Mesenchymal stem cell (in vitro differentiated cells and primary cell): ENCODE measurements at regions not wholly inside any gene's neighbourhood (a gene's known extent, or its start where the extent isn't known, plus 50 kb on each side); places are given as distances from the start of the nearest gene placed in this dataset.

Experiments
- DNase-seq: peaks from one replicate; pipeline ENCODE4 v3.0.0-alpha.2; 2013
- H2AFZ ChIP-seq: one replicate; pipeline ENCODE4 v1.6.1; 2013; ENCODE audit warnings: low read depth, mild to moderate bottlenecking, control low read depth, inconsistent platforms, low read length, moderate library complexity
- H2AK5ac ChIP-seq: 2 replicates; pipeline ENCODE4 v1.6.1; 2013; ENCODE audit warnings: low read length, moderate library complexity, mild to moderate bottlenecking, inconsistent platforms; ENCODE audit not compliant: severe bottlenecking
- H2BK120ac ChIP-seq: one replicate; pipeline ENCODE4 v1.6.1; 2013; ENCODE audit warnings: low read depth, mild to moderate bottlenecking, inconsistent platforms, low read length, moderate library complexity
- H2BK12ac ChIP-seq, 2 experiments: one replicate each; pipeline ENCODE4 v1.6.1; 2013; ENCODE audit warnings: inconsistent platforms in 2 of 2, low read length in 2 of 2, mild to moderate bottlenecking in 2 of 2, moderate library complexity in 2 of 2, control low read depth in 1 of 2
- H2BK15ac ChIP-seq: one replicate; pipeline ENCODE4 v1.6.1; 2013; ENCODE audit warnings: mild to moderate bottlenecking, low read depth, inconsistent platforms; ENCODE audit not compliant: poor library complexity, severe bottlenecking
- H2BK5ac ChIP-seq: 2 replicates; pipeline ENCODE4 v1.6.1; 2013; ENCODE audit warnings: low read depth, mild to moderate bottlenecking, low read length, control low read depth, inconsistent platforms; ENCODE audit not compliant: poor library complexity, severe bottlenecking
- H3K14ac ChIP-seq, 2 experiments: one replicate each; pipeline ENCODE4 v1.6.1; 2013; ENCODE audit warnings: inconsistent platforms in 2 of 2, low read length in 2 of 2, control low read depth in 1 of 2, mild to moderate bottlenecking in 1 of 2, moderate library complexity in 1 of 2
- H3K18ac ChIP-seq, 2 experiments: one replicate each; pipeline ENCODE4 v1.6.1; 2013; ENCODE audit warnings: inconsistent platforms in 2 of 2, low read length in 2 of 2, control low read depth in 1 of 2, low read depth in 1 of 2, mild to moderate bottlenecking in 1 of 2
- H3K23ac ChIP-seq, 2 experiments: one replicate each; pipeline ENCODE4 v1.6.1; 2013; ENCODE audit warnings: inconsistent platforms in 2 of 2, low read length in 2 of 2, mild to moderate bottlenecking in 2 of 2, moderate library complexity in 2 of 2, control low read depth in 1 of 2
- H3K27ac ChIP-seq: 2 replicates; pipeline ENCODE4 v1.5.1; 2013; ENCODE audit warnings: mild to moderate bottlenecking, moderate library complexity, low read length, control low read depth, inconsistent platforms; ENCODE audit not compliant: poor library complexity, severe bottlenecking
- H3K27me3 ChIP-seq, 2 experiments: 2 replicates each; pipeline versions ENCODE4 v1.6.1 to v1.7.0; 2013; ENCODE audit warnings: low read length in 2 of 2, mild to moderate bottlenecking in 2 of 2, moderate library complexity in 2 of 2, control low read depth in 1 of 2, inconsistent platforms in 1 of 2; ENCODE audit not compliant: control insufficient read depth in 1 of 2, insufficient read depth in 1 of 2
- H3K36me3 ChIP-seq, 2 experiments: 2 replicates each; pipeline versions ENCODE4 v1.6.1 to v1.7.0; 2013; ENCODE audit warnings: low read length in 2 of 2, control low read depth in 1 of 2, inconsistent platforms in 1 of 2, low read depth in 1 of 2, mild to moderate bottlenecking in 1 of 2; ENCODE audit not compliant: insufficient read depth in 2 of 2, control insufficient read depth in 1 of 2
- H3K4ac ChIP-seq, 2 experiments: one replicate each; pipeline ENCODE4 v1.6.1; 2013; ENCODE audit warnings: inconsistent platforms in 2 of 2, low read length in 2 of 2, mild to moderate bottlenecking in 2 of 2, moderate library complexity in 2 of 2, control low read depth in 1 of 2, low read depth in 1 of 2
- H3K4me1 ChIP-seq: 2 replicates; pipeline ENCODE4 v1.6.1; 2013; ENCODE audit warnings: low read depth, low read length, control low read depth; ENCODE audit not compliant: control insufficient read depth, insufficient read depth
- H3K4me2 ChIP-seq: 2 replicates; pipeline ENCODE4 v1.6.1; 2013; ENCODE audit warnings: low read length, mild to moderate bottlenecking, inconsistent platforms; ENCODE audit not compliant: poor library complexity, severe bottlenecking
- H3K4me3 ChIP-seq, 2 experiments: 2 replicates each; pipeline versions ENCODE4 v1.5.1 to v1.7.0; 2013; ENCODE audit warnings: low read length in 2 of 2, mild to moderate bottlenecking in 2 of 2, control low read depth in 1 of 2, low read depth in 1 of 2; ENCODE audit not compliant: insufficient read depth in 1 of 2
- H3K79me1 ChIP-seq: replicated peaks from 2 replicates; pipeline ENCODE4 v1.6.1; 2013; ENCODE audit warnings: mild to moderate bottlenecking, control low read depth, low read length, inconsistent platforms; ENCODE audit not compliant: poor library complexity, severe bottlenecking
- H3K9ac ChIP-seq: 2 replicates; pipeline ENCODE4 v1.7.0; 2013; ENCODE audit warnings: mild to moderate bottlenecking, low read length, moderate library complexity
- H3K9me3 ChIP-seq: 2 replicates; pipeline ENCODE4 v1.7.0; 2013; ENCODE audit warnings: mild to moderate bottlenecking, low read length; ENCODE audit not compliant: control insufficient read depth
- H4K8ac ChIP-seq: one replicate; pipeline ENCODE4 v1.6.1; 2013; ENCODE audit warnings: inconsistent platforms, mild to moderate bottlenecking, low read length, moderate library complexity
- H4K91ac ChIP-seq: one replicate; pipeline ENCODE4 v1.6.1; 2013; ENCODE audit warnings: mild to moderate bottlenecking, low read length, inconsistent platforms
- WGBS: methylation state at CpG from one replicate; pipeline ENCODE4 v1.1.7; 2013; ENCODE audit warnings: mixed read lengths; 5-methylcytosine and 5-hydroxymethylcytosine counted together

DNA sequence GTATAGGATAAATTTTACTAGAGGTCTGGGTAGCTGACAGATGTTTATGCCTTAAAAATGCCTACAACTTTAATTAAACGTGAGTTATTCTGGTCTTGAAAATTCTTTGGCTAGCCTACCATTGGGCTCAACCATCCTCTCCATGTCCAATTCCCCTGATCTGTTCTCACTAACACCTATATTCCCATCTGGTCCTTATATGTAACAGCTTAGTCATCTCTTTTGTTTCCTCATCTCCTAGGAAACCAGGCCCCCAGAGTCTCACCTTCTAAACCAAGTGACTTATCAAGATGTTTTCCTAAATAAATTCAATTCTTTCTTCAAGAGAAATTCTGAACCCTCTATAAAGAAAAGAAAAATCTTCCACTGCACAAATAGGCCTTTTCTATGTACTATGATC, 148.5 kb downstream of the TTC32 start:
- Histone ChIP-seq H3K4ac (no peak overlapping the region), H3K4me3 (no peak overlapping the region), H2AK5ac (no peak overlapping the region), H3K4me1 (no peaks in the 10 kb centered on the region), H3K27me3 (peaks cover 0 to 19% of the 10 kb centered on the region in 2 experiments), H3K18ac (no peak overlapping the region), H3K36me3 (no peaks in the 10 kb centered on the region), H3K79me1 (no peaks in the 10 kb centered on the region), H2BK12ac (no peak overlapping the region), H2BK15ac (no peak overlapping the region), H2BK120ac (no peak overlapping the region), H3K14ac (no peak overlapping the region), H2BK5ac (no peak overlapping the region), H3K9me3 (no peaks in the 10 kb centered on the region), H3K9ac (no peak overlapping the region), H4K8ac (no peak overlapping the region), H3K27ac (no peak overlapping the region), H2AFZ (no peak overlapping the region), H3K23ac (no peak overlapping the region), H3K4me2 (no peak overlapping the region), H4K91ac (no peak overlapping the region)
- 76% methylated on average over 1 of the region's 1 CpG for WGBS
- no peak for DNase-seq

GRCh38 chr2:19752500-19752899, 149.3 kb downstream of the TTC32 start:
- Histone ChIP-seq H3K4me3 (no peak overlapping the region), H3K18ac (no peak overlapping the region), H2BK120ac (no peak overlapping the region), H2AK5ac (no peak overlapping the region), H3K79me1 (no peaks in the 10 kb centered on the region), H2AFZ (no peak overlapping the region), H3K27ac (no peak overlapping the region), H4K91ac (no peak overlapping the region), H2BK15ac (no peak overlapping the region), H4K8ac (no peak overlapping the region), H2BK5ac (no peak overlapping the region), H3K9me3 (no peaks in the 10 kb centered on the region), H3K23ac (no peak overlapping the region), H3K4me1 (peaks cover 2% of the 10 kb centered on the region), H3K4me2 (no peak overlapping the region), H3K9ac (no peak overlapping the region), H3K27me3 (peaks cover 0 to 19% of the 10 kb centered on the region in 2 experiments), H3K14ac (no peak overlapping the region), H2BK12ac (no peak overlapping the region), H3K36me3 (no peaks in the 10 kb centered on the region), H3K4ac (no peak overlapping the region)
- no peak for DNase-seq
- 81% methylated on average over 3 of the region's 3 CpGs for WGBS

GRCh38 chr2:19751631-19752030, 150.2 kb downstream of the TTC32 start:
- H3K27ac ChIP-seq: no peak overlapping the region
- no peaks in the 10 kb centered on the region for H3K9me3 ChIP-seq
- peaks cover 3% of the 10 kb centered on the region for H3K4me1 ChIP-seq
- H3K23ac ChIP-seq: no peak overlapping the region
- H2AFZ ChIP-seq: no peak overlapping the region
- no peak for DNase-seq
- H2BK120ac ChIP-seq: no peak overlapping the region
- no peak overlapping the region for H2BK5ac ChIP-seq
- no peaks in the 10 kb centered on the region for H3K79me1 ChIP-seq
- H2BK15ac ChIP-seq: no peak overlapping the region
- peaks cover 0 to 19% of the 10 kb centered on the region in 2 experiments for H3K27me3 ChIP-seq
- no peaks in the 10 kb centered on the region for H3K36me3 ChIP-seq
- H4K8ac ChIP-seq: no peak overlapping the region
- no peak overlapping the region for H2BK12ac ChIP-seq
- no peak overlapping the region for H3K4me3 ChIP-seq
- H3K4me2 ChIP-seq: no peak overlapping the region
- no peak overlapping the region for H3K4ac ChIP-seq
- no peak overlapping the region for H3K9ac ChIP-seq
- 91% methylated on average over 1 of the region's 3 CpGs for WGBS
- H4K91ac ChIP-seq: no peak overlapping the region
- no peak overlapping the region for H3K18ac ChIP-seq
- no peak overlapping the region for H2AK5ac ChIP-seq
- no peak overlapping the region for H3K14ac ChIP-seq

- H3K36me3 ChIP-seq: no peaks in the 10 kb centered on the region
- H3K18ac ChIP-seq: no peak overlapping the region
- H3K27ac ChIP-seq: no peak overlapping the region
- no peak overlapping the region for H2BK5ac ChIP-seq
- no peak overlapping the region for H3K9ac ChIP-seq
- H2AK5ac ChIP-seq: no peak overlapping the region
- H2AFZ ChIP-seq: no peak overlapping the region
- no peak overlapping the region for H3K23ac ChIP-seq
- H3K14ac ChIP-seq: no peak overlapping the region
- WGBS: 83% methylated on average over 4 of the region's 4 CpGs
- no peaks in the 10 kb centered on the region for H3K9me3 ChIP-seq
- no peak overlapping the region for H3K4me2 ChIP-seq
- no peak for DNase-seq
- peaks cover 3% of the 10 kb centered on the region for H3K4me1 ChIP-seq
- no peaks in the 10 kb centered on the region for H3K79me1 ChIP-seq
- no peak overlapping the region for H2BK15ac ChIP-seq
- H4K8ac ChIP-seq: no peak overlapping the region
- peaks cover 0 to 19% of the 10 kb centered on the region in 2 experiments for H3K27me3 ChIP-seq
- H3K4me3 ChIP-seq: no peak overlapping the region
- no peak overlapping the region for H3K4ac ChIP-seq
- H2BK12ac ChIP-seq: no peak overlapping the region
- H2BK120ac ChIP-seq: no peak overlapping the region
- H4K91ac ChIP-seq: no peak overlapping the region
Measured at GRCh38 chr2:19750136-19750535, 151.6 kb downstream of the TTC32 start.
